H1 (cell line): ENCODE measurements at regions not wholly inside any gene's neighbourhood (a gene's known extent, or its start where the extent isn't known, plus 50 kb on each side); places are given as distances from the start of the nearest gene placed in this dataset.

Experiments used
- ATF3 ChIP-seq: IDR thresholded peaks from 2 replicates; pipeline ENCODE4 v1.6.1; 2011; ENCODE audit warnings: low read depth, mild to moderate bottlenecking, low read length; ENCODE audit not compliant: insufficient read depth
- EP300 ChIP-seq, 2 experiments: IDR thresholded peaks; 1 replicate in 1 of 2; 2 replicates in 1 of 2; pipeline ENCODE4 v1.6.1; 2011 to 2012; ENCODE audit warnings: low read depth in 2 of 2, low read length in 2 of 2, mild to moderate bottlenecking in 2 of 2, borderline replicate concordance in 1 of 2, inconsistent platforms in 1 of 2, moderate library complexity in 1 of 2
- TBP ChIP-seq: IDR thresholded peaks from 2 replicates; pipeline ENCODE4 v1.6.1; 2011; ENCODE audit warnings: low read depth, low read length, improper control_type of control experiment

DNA sequence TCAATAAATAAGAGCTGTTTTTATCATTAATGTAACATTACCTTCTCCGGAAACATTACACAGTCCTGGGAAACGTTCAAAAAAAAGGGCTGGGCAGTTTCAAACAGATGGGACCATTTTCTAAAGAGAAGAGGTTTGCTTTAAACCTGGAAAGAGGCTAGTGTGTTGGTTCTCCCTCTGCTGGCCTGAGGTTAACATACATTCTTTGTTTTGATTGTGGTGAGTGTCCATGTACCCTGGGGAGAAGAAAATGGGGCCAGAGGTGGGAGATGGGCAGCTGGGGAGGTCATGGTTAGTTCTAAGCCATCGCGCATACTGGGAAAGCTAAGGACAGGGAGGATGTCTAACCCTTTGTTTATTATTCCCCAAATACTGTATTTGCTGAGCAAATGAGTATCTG lies 194.7 kb downstream of the CPEB2 start:
- no peak for TF ChIP-seq ATF3
- no peak for TF ChIP-seq EP300 (IDR thresholded peaks at IDR 0.05; ENCODE audit: borderline replicate concordance in 1 of 2, low read depth in 2 of 2, low read length in 2 of 2)
- TF ChIP-seq TBP, result no peak
